Neutrophil (primary cell): ENCODE measurements at regions not wholly inside any gene's neighbourhood (a gene's known extent, or its start where the extent isn't known, plus 50 kb on each side); places are given as distances from the start of the nearest gene placed in this dataset.
"Not testable (repeated sequence)": the region's sequence is repeated elsewhere in the genome, so short reads cannot be mapped to it uniquely, and the experiment has no call there.

ENCODE experiments used
- H3K27ac ChIP-seq: fragments of 200-600 bp; sonication (generic); 2 replicates; pipeline ENCODE4 v1.5.1; 2016; ENCODE audit warnings: mild to moderate bottlenecking, moderate library complexity
- H3K27me3 ChIP-seq: fragments of 200-600 bp; sonication (generic); 2 replicates; pipeline ENCODE4 v1.6.0; 2016; ENCODE audit warnings: mild to moderate bottlenecking
- H3K36me3 ChIP-seq: fragments of 200-600 bp; sonication (generic); 2 replicates; pipeline ENCODE4 v1.5.1; 2017
- H3K4me1 ChIP-seq, 2 experiments: fragments of 200-600 bp in 1 of 2; sonication (generic) in 1 of 2; 1 replicate in 1 of 2; 2 replicates in 1 of 2; pipeline versions ENCODE4 v1.5.1 to v1.6.1; 2013 to 2016; ENCODE audit warnings: low read depth in 1 of 2, low read length in 1 of 2, mild to moderate bottlenecking in 1 of 2, moderate library complexity in 1 of 2; ENCODE audit not compliant: control insufficient read depth in 1 of 2, insufficient read depth in 1 of 2
- H3K4me3 ChIP-seq, 2 experiments: fragments of 200-600 bp in 1 of 2; sonication (generic) in 1 of 2; 1 replicate in 1 of 2; 2 replicates in 1 of 2; pipeline ENCODE4 v1.5.1; 2013 to 2016; ENCODE audit warnings: low read depth in 1 of 2, low read length in 1 of 2, mild to moderate bottlenecking in 1 of 2, moderate library complexity in 1 of 2
- H3K9me3 ChIP-seq: fragments of 200-600 bp; sonication (generic); 2 replicates; pipeline ENCODE4 v1.5.1; 2016
- TF ChIP-seq, protein P1 (sequence below): fragments of 200-600 bp; sonication (generic); IDR thresholded peaks from 2 replicates; pipeline ENCODE4 v1.5.1; 2016; ENCODE audit warnings: antibody characterized with exemption

DNA sequence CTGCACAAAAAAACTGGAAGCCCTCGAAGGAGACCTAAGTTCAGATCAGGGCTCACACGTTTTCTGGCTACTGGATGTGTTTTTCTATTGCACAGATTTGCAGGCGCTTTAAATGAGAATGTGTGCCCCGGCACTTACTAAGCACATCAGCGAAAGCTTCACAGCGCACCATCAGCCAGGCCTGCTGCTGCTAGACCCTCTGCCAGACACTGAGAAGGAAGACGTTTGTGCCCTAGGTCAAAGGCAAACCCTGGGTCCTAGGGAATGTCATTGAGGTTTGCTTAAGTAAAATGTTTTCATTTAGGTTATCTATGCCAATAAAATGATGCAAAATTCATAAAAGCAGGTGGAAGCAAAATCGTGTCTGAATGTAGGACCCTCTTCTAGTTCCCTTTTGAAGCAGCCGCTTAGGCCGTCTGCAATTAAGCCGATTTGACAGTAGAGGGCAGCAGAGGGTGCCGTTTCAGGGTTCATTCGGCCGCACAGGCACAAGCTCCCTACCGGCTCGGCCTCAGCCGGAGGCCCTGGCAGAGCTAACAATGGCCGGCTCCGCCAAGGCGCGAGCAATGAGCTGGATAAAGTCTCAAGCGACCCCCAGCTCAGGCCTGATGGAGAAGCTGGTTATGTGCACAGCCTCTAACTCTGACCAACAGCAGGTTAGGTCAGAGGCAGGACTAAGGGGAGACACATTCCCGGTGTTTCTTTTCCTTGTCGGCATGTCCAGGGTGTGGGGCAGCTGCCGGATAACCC lies 107.2 kb upstream of the FOXA2 start:
- H3K27me3 ChIP-seq: no peaks in the 10 kb centered on the region
- TF ChIP-seq, protein P1, sequence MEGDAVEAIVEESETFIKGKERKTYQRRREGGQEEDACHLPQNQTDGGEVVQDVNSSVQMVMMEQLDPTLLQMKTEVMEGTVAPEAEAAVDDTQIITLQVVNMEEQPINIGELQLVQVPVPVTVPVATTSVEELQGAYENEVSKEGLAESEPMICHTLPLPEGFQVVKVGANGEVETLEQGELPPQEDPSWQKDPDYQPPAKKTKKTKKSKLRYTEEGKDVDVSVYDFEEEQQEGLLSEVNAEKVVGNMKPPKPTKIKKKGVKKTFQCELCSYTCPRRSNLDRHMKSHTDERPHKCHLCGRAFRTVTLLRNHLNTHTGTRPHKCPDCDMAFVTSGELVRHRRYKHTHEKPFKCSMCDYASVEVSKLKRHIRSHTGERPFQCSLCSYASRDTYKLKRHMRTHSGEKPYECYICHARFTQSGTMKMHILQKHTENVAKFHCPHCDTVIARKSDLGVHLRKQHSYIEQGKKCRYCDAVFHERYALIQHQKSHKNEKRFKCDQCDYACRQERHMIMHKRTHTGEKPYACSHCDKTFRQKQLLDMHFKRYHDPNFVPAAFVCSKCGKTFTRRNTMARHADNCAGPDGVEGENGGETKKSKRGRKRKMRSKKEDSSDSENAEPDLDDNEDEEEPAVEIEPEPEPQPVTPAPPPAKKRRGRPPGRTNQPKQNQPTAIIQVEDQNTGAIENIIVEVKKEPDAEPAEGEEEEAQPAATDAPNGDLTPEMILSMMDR: peak; percentile 85
- no peaks in the 10 kb centered on the region for H3K9me3 ChIP-seq
- H3K36me3 ChIP-seq: no peaks in the 10 kb centered on the region
- H3K4me3 ChIP-seq: no peak overlapping the region
- peaks cover 0 to 9% of the 10 kb centered on the region in 2 experiments for H3K4me1 ChIP-seq
- no peak overlapping the region for H3K27ac ChIP-seq

- Histone ChIP-seq H3K27me3 (no peaks in the 10 kb centered on the region), H3K4me3 (no peak overlapping the region), H3K9me3 (no peaks in the 10 kb centered on the region), H3K36me3 (no peaks in the 10 kb centered on the region), H3K27ac (no peak overlapping the region), H3K4me1 (peaks cover 0 to 9% of the 10 kb centered on the region in 2 experiments)
- TF ChIP-seq, protein P1: no peak
Observed at GRCh38 chr20:22692119-22692475, 107.7 kb upstream of the FOXA2 start.

DNA sequence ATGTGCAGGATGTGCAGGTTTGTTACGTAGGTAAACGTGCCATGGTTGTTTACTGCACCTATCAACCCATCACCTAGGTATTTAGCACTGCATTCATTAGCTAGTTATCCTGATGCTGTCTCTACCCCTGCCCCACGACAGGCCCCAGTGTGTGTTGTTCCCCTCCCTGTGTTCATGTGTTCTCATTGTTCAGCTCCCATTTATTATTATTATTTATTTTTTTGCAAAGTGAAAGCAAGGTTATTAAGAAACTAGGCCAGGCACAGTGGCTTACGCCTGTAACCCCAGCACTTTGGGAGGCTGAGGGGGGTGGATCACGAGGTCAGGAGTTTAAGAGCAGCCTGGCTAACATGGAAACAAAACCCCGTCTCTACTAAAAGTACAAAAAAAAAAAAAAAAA lies 108.2 kb upstream of the FOXA2 start:
- not testable (repeated sequence) for H3K27ac ChIP-seq, H3K4me3 ChIP-seq, H3K9me3 ChIP-seq, H3K27me3 ChIP-seq, H3K4me1 ChIP-seq, H3K36me3 ChIP-seq

DNA sequence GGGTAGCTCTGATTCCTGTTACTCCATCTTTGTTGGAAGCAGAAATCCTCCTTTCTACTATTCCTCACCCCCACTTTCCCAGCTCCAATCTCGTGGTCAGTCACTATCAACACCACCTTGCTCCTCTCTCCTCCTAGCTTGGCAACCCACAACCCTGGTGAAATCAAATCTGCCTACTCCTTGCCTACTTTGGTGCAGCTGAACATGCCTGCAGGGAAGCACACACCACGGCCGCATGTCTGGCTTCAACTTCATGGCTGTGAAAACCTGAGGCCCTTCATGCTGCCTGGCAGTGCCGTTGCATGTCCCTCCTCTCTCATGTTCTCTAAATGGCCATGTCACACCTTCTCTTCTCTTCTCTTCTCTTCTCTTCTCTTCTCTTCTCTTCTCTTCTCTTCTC lies 112.4 kb upstream of the FOXA2 start:
- H3K4me1 ChIP-seq: peaks cover 0 to 1% of the 10 kb centered on the region in 2 experiments
- H3K27ac ChIP-seq: no peak overlapping the region
- H3K27me3 ChIP-seq: no peaks in the 10 kb centered on the region
- TF ChIP-seq, protein P1: no peak
- no peaks in the 10 kb centered on the region for H3K36me3 ChIP-seq
- H3K9me3 ChIP-seq: no peaks in the 10 kb centered on the region
- no peak overlapping the region for H3K4me3 ChIP-seq

GRCh38 chr20:22698259-22698842 lies 114.0 kb upstream of the FOXA2 start:
- no peak overlapping the region for H3K27ac ChIP-seq
- TF ChIP-seq, protein P1: no peak
- no peaks in the 10 kb centered on the region for H3K9me3 ChIP-seq
- H3K4me1 ChIP-seq: no peaks in the 10 kb centered on the region
- H3K4me3 ChIP-seq: no peak overlapping the region
- H3K36me3 ChIP-seq: no peaks in the 10 kb centered on the region
- H3K27me3 ChIP-seq: no peaks in the 10 kb centered on the region

- TF ChIP-seq, protein P1: no peak
- H3K4me1 ChIP-seq: no peaks in the 10 kb centered on the region
Observed at GRCh38 chr20:22699396-22699795, 115.0 kb upstream of the FOXA2 start.

More at GRCh38 chr20:22699396-22699795, 115.0 kb upstream of the FOXA2 start:
- no peaks in the 10 kb centered on the region for H3K9me3 ChIP-seq
- H3K27me3 ChIP-seq: no peaks in the 10 kb centered on the region
- no peak overlapping the region for H3K4me3 ChIP-seq
- H3K27ac ChIP-seq: no peak overlapping the region
- H3K36me3 ChIP-seq: no peaks in the 10 kb centered on the region
